Suprapubic skin (tissue), 4 donors: ENCODE measurements at regions not wholly inside any gene's neighbourhood (a gene's known extent, or its start where the extent isn't known, plus 50 kb on each side); places are given as distances from the start of the nearest gene placed in this dataset.

Source experiments
- DNase-seq, 2 donors: peaks; one replicate each; pipeline ENCODE4 v3.0.0-alpha.2; 2019; ENCODE audit warnings: low spot score in 2 of 2
- H3K27ac ChIP-seq: fragments of 200-600 bp; sonication (generic); one replicate; pipeline ENCODE4 v1.5.1; 2019
- H3K27me3 ChIP-seq: fragments of 200-600 bp; sonication (generic); one replicate; pipeline ENCODE4 v1.5.1; 2019
- H3K36me3 ChIP-seq: fragments of 200-600 bp; sonication (generic); one replicate; pipeline ENCODE4 v1.5.1; 2019
- H3K4me1 ChIP-seq: fragments of 200-600 bp; sonication (generic); one replicate; pipeline ENCODE4 v1.5.1; 2019
- H3K4me3 ChIP-seq: fragments of 200-600 bp; sonication (generic); one replicate; pipeline ENCODE4 v1.5.1; 2019; ENCODE audit warnings: mild to moderate bottlenecking
- H3K9me3 ChIP-seq: fragments of 200-600 bp; sonication (generic); one replicate; pipeline ENCODE4 v1.5.1; 2019
- EP300 ChIP-seq: sonication (generic); formaldehyde crosslinking; IDR thresholded peaks from one replicate; pipeline ENCODE4 v1.6.1; 2017; ENCODE audit warnings: antibody characterized with exemption
- POLR2A ChIP-seq, 2 donors: fragments of 450-650 bp; IDR thresholded peaks; one replicate each; pipeline ENCODE4 v1.6.1; 2017; ENCODE audit warnings: antibody characterized with exemption in 2 of 2, mild to moderate bottlenecking in 2 of 2, moderate library complexity in 2 of 2
- POLR2AphosphoS5 ChIP-seq, 3 donors: sonication (generic); formaldehyde crosslinking; IDR thresholded peaks; one replicate each; pipeline ENCODE4 v1.6.1; 2017; ENCODE audit warnings: antibody characterized with exemption in 3 of 3
- WGBS: methylation state at CpG from one replicate; pipeline ENCODE4 v1.1.5; 2018; 5-methylcytosine and 5-hydroxymethylcytosine counted together
- TF ChIP-seq, protein P1 (sequence below), 2 donors: fragments of 200-600 bp in 1 of 2; fragments of 450-650 bp in 1 of 2; sonication (generic) in 1 of 2; IDR thresholded peaks; one replicate each; pipeline ENCODE4 v1.5.1; 2016 to 2019; ENCODE audit warnings: antibody characterized with exemption in 2 of 2, mild to moderate bottlenecking in 1 of 2, moderate library complexity in 1 of 2

DNA sequence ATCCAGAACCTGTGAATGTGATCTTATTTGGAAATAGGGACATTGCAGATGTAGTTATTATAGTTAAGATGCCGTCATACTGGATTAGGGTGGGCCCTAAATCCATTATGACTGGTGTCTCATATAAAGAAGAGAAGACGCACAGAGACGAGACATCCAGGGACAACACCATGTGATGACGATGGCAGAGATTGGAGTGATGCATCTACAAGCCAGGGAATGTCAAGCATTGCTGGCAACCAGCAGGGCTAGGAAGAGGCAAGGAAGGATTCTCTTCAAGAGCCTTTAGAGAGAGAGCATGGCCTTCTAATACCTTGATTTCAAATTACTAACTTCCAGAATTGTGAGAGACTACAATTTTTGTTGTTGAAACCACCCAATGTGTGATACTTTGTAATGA, 345.8 kb downstream of the PTEN start:
- H3K4me3 ChIP-seq = no peak overlapping the region
- H3K27ac ChIP-seq = no peak overlapping the region
- H3K4me1 ChIP-seq = peaks cover 12% of the 10 kb centered on the region
- no peaks in the 10 kb centered on the region for H3K36me3 ChIP-seq
- TF ChIP-seq EP300 (no peak), POLR2AphosphoS5 (IDR thresholded peaks at IDR 0.05) (no peak), POLR2A (IDR thresholded peaks at IDR 0.05) (no peak)
- TF ChIP-seq, protein P1, sequence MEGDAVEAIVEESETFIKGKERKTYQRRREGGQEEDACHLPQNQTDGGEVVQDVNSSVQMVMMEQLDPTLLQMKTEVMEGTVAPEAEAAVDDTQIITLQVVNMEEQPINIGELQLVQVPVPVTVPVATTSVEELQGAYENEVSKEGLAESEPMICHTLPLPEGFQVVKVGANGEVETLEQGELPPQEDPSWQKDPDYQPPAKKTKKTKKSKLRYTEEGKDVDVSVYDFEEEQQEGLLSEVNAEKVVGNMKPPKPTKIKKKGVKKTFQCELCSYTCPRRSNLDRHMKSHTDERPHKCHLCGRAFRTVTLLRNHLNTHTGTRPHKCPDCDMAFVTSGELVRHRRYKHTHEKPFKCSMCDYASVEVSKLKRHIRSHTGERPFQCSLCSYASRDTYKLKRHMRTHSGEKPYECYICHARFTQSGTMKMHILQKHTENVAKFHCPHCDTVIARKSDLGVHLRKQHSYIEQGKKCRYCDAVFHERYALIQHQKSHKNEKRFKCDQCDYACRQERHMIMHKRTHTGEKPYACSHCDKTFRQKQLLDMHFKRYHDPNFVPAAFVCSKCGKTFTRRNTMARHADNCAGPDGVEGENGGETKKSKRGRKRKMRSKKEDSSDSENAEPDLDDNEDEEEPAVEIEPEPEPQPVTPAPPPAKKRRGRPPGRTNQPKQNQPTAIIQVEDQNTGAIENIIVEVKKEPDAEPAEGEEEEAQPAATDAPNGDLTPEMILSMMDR (IDR thresholded peaks at IDR 0.05) = no peak
- H3K27me3 ChIP-seq = no peaks in the 10 kb centered on the region
- H3K9me3 ChIP-seq = no peaks in the 10 kb centered on the region
- WGBS = 97% methylated on average over 4 of the region's 4 CpGs
- no peak for DNase-seq

- no peak for DNase-seq
These were observed 346.6 kb downstream of the PTEN start for GRCh38 chr10:88209837-88210561.

GRCh38 chr10:88211230-88211629, 347.8 kb downstream of the PTEN start:
- DNase-seq = no peak
- Histone ChIP-seq H3K27me3 (no peaks in the 10 kb centered on the region), H3K9me3 (no peaks in the 10 kb centered on the region), H3K27ac (no peak overlapping the region), H3K4me3 (no peak overlapping the region), H3K4me1 (peaks cover 12% of the 10 kb centered on the region), H3K36me3 (no peaks in the 10 kb centered on the region)
- WGBS = 93% methylated on average over 1 of the region's 1 CpG
- TF ChIP-seq POLR2AphosphoS5 (IDR thresholded peaks at IDR 0.05) (no peak), EP300 (no peak), POLR2A (IDR thresholded peaks at IDR 0.05) (no peak)
- TF ChIP-seq, protein P1 (IDR thresholded peaks at IDR 0.05) = no peak

More at GRCh38 chr10:88209837-88210561, 346.6 kb downstream of the PTEN start:
- Histone ChIP-seq H3K36me3 (no peaks in the 10 kb centered on the region), H3K27ac (peak overlapping the region; percentile 63), H3K4me3 (no peak overlapping the region), H3K27me3 (no peaks in the 10 kb centered on the region), H3K4me1 (peaks cover 12% of the 10 kb centered on the region), H3K9me3 (no peaks in the 10 kb centered on the region)
- TF ChIP-seq POLR2A (IDR thresholded peaks at IDR 0.05) = no peak
- TF ChIP-seq EP300 = no peak
- TF ChIP-seq POLR2AphosphoS5 (IDR thresholded peaks at IDR 0.05) = no peak
- TF ChIP-seq, protein P1 (IDR thresholded peaks at IDR 0.05) = no peak
- WGBS = 37% methylated on average over 5 of the region's 5 CpGs

GRCh38 chr10:88212069-88212468, 348.6 kb downstream of the PTEN start:
- peaks cover 12% of the 10 kb centered on the region for H3K4me1 ChIP-seq
- TF ChIP-seq POLR2A (IDR thresholded peaks at IDR 0.05) (no peak), EP300 (no peak)
- no peaks in the 10 kb centered on the region for H3K9me3 ChIP-seq
- no peaks in the 10 kb centered on the region for H3K36me3 ChIP-seq
- H3K4me3 ChIP-seq = no peak overlapping the region
- no peaks in the 10 kb centered on the region for H3K27me3 ChIP-seq
- no peak overlapping the region for H3K27ac ChIP-seq
- DNase-seq = no peak

DNA sequence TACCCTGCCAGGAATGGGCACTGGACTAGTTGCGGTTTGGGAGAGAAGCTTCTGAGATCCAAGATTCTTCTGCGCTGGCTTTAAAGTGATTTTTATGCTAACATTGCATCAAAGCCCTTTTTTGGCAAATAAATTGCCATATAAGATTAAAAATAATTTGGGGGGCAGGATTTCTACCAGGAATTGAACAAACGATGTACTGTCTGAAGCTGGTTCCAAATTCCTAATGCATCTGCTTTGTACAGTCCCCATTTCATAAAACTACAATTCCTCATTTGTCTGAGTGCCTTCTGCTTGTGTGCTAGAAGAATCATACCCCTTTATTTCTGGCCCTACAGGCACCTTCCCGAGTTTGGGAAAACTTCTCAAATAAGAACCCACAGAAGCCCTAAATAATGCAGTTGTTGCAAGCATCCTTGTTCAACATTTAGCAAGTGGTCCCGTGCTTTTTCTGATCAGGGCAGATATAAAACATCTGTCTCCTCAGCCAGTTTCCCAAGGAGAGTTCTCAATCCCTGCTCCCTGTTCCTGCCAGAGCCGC, 349.7 kb downstream of the PTEN start:
- TF ChIP-seq EP300 = no peak
- no peak for TF ChIP-seq POLR2AphosphoS5 (IDR thresholded peaks at IDR 0.05)
- TF ChIP-seq, protein P1 (IDR thresholded peaks at IDR 0.05) = no peak
- no peak for TF ChIP-seq POLR2A (IDR thresholded peaks at IDR 0.05)
- no peaks in the 10 kb centered on the region for H3K36me3 ChIP-seq
- no peaks in the 10 kb centered on the region for H3K27me3 ChIP-seq
- DNase-seq = no peak
- no peak overlapping the region for H3K4me3 ChIP-seq
- H3K9me3 ChIP-seq = no peaks in the 10 kb centered on the region
- no peak overlapping the region for H3K27ac ChIP-seq
- WGBS = 86% methylated on average over 6 of the region's 6 CpGs
- H3K4me1 ChIP-seq = peaks cover 12% of the 10 kb centered on the region
